Stomach (tissue), 8 donors: ENCODE measurements at regions not wholly inside any gene's neighbourhood (a gene's known extent, or its start where the extent isn't known, plus 50 kb on each side); places are given as distances from the start of the nearest gene placed in this dataset.

ENCODE experiments used
- DNase-seq, 2 donors: peaks; one replicate each; pipeline versions ENCODE4 v3.0.0 to v3.0.0-alpha.2; 2013 to 2019
- H3K27ac ChIP-seq, 5 donors: fragments of 200-600 bp in 4 of 5; sonication (generic) in 4 of 5; one replicate each; pipeline ENCODE4 v1.5.1; 2013 to 2019; ENCODE audit warnings: mild to moderate bottlenecking in 1 of 5, moderate library complexity in 1 of 5
- H3K27me3 ChIP-seq, 3 donors: fragments of 200-600 bp; sonication (generic); one replicate each; pipeline ENCODE4 v1.5.1; 2017 to 2019; ENCODE audit warnings: mixed run types in 1 of 3
- H3K36me3 ChIP-seq, 4 donors: fragments of 200-600 bp; sonication (generic); 1 replicate in 3 of 4; 2 replicates in 1 of 4; pipeline ENCODE4 v1.5.1; 2016 to 2019
- H3K4me1 ChIP-seq, 4 donors: fragments of 200-600 bp; sonication (generic); one replicate each; pipeline ENCODE4 v1.5.1; 2016 to 2019
- H3K4me3 ChIP-seq, 4 donors: fragments of 200-600 bp; sonication (generic) in 3 of 4; one replicate each; pipeline ENCODE4 v1.5.1; 2016 to 2019; ENCODE audit warnings: mild to moderate bottlenecking in 1 of 4
- H3K9me3 ChIP-seq, 4 donors: fragments of 200-600 bp; sonication (generic); one replicate each; pipeline ENCODE4 v1.5.1; 2016 to 2019
- EP300 ChIP-seq: sonication (generic); formaldehyde crosslinking; IDR thresholded peaks from one replicate; pipeline ENCODE4 v1.6.1; 2017; ENCODE audit warnings: antibody characterized with exemption
- POLR2A ChIP-seq, 4 donors: fragments of 450-650 bp; IDR thresholded peaks; one replicate each; pipeline ENCODE4 v1.6.1; 2016; ENCODE audit warnings: antibody characterized with exemption in 4 of 4, control low read depth in 2 of 4, mild to moderate bottlenecking in 1 of 4, moderate library complexity in 1 of 4
- POLR2AphosphoS5 ChIP-seq, 3 donors: sonication (generic); formaldehyde crosslinking; IDR thresholded peaks; one replicate each; pipeline ENCODE4 v1.6.1; 2016; ENCODE audit warnings: antibody characterized with exemption in 3 of 3
- WGBS, 5 donors: extraction: QIAGEN DNeasy Blood & Tissue Kit in 3 of 5; methylation state at CpG; one replicate each; pipeline versions ENCODE4 v1.1.5 to v1.1.7; 2013 to 2018; 5-methylcytosine and 5-hydroxymethylcytosine counted together
- intact Hi-C: fragments of 100-400 bp; cut with DNase I; formaldehyde crosslinking; loops from one replicate; pipeline ENCODE4 v1.15.1; 2023; ENCODE audit warnings: low total_unique reads
- TF ChIP-seq, protein P1 (sequence below), 7 experiments: fragments of 450-650 bp in 4 of 7; fragments of 200-600 bp in 3 of 7; sonication (generic) in 3 of 7; IDR thresholded peaks; one replicate each; pipeline ENCODE4 v1.5.1; 2016 to 2019; ENCODE audit warnings: antibody characterized with exemption in 7 of 7, control low read depth in 2 of 7, mild to moderate bottlenecking in 1 of 7
- donor health status: healthy with polysubstance abuse.
- donor health status: Bipolar disorder and iron deficiency.
- donor health status: healthy.

DNA sequence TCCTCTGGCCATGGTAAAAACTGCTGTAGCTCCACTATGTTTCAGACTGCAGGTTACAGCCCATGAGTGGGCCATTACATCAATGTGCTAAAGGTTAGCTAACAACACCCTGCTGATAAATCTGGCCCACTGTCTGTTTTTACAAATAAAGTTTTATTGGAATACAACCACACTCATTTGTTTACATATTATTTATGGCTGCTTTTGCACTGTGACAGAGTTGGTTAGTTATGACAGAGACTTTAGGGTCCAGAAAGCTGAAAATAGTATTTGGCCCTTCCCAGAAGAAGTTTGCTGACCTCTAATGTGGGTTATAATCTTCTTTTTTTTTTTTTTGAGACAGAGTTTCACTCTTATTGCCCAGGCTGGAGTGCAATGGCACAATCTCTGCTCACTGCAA is 134.2 kb upstream of the PWP1 start:
- TF ChIP-seq, protein P1, sequence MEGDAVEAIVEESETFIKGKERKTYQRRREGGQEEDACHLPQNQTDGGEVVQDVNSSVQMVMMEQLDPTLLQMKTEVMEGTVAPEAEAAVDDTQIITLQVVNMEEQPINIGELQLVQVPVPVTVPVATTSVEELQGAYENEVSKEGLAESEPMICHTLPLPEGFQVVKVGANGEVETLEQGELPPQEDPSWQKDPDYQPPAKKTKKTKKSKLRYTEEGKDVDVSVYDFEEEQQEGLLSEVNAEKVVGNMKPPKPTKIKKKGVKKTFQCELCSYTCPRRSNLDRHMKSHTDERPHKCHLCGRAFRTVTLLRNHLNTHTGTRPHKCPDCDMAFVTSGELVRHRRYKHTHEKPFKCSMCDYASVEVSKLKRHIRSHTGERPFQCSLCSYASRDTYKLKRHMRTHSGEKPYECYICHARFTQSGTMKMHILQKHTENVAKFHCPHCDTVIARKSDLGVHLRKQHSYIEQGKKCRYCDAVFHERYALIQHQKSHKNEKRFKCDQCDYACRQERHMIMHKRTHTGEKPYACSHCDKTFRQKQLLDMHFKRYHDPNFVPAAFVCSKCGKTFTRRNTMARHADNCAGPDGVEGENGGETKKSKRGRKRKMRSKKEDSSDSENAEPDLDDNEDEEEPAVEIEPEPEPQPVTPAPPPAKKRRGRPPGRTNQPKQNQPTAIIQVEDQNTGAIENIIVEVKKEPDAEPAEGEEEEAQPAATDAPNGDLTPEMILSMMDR (IDR thresholded peaks at IDR 0.05) = no peak
- TF ChIP-seq EP300 (no peak), POLR2A (IDR thresholded peaks at IDR 0.05) (no peak), POLR2AphosphoS5 (IDR thresholded peaks at IDR 0.05) (no peak)
- H3K27ac ChIP-seq = no peak overlapping the region
- H3K9me3 ChIP-seq = peaks cover 0 to 9% (median 3%) of the 10 kb centered on the region in 4 donors

DNA sequence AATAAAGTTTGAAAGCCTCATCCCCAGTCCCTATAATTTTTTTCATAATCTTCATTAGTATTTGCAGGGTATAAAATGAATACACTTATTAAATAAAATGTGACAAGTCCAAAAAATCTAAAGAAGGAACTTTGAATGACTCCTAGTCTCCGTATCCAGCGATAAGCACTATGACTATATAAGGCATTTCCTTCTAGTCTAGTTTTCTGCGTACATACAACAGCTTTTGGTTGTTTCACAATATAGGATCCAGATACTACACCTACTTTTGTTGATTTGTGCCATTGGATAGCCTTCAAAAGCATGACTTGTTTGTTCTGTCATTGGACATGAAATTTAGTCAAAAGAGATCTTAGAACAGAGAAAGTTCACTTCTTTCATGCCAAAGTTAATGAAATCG is 133.3 kb upstream of the PWP1 start:
- H3K4me1 ChIP-seq = no peaks in the 10 kb centered on the region
- H3K9me3 ChIP-seq = peaks cover 0 to 9% (median 3%) of the 10 kb centered on the region in 4 donors
- TF ChIP-seq POLR2AphosphoS5 (IDR thresholded peaks at IDR 0.05) (no peak), POLR2A (IDR thresholded peaks at IDR 0.05) (no peak), EP300 (no peak)
- TF ChIP-seq, protein P1 (IDR thresholded peaks at IDR 0.05) = no peak
- H3K36me3 ChIP-seq = no peaks in the 10 kb centered on the region
- no peak for DNase-seq
- H3K27me3 ChIP-seq = no peaks in the 10 kb centered on the region
- H3K4me3 ChIP-seq = no peak overlapping the region
- no peak overlapping the region for H3K27ac ChIP-seq
- intact Hi-C loops = no loop called here
- WGBS, 5 donors = 77 to 87% (median 81%) methylated on average over 4 of the region's 4 CpGs

More for the DNA sequence above, 134.2 kb upstream of the PWP1 start:
- intact Hi-C loops = no loop called here
- Histone ChIP-seq H3K36me3 (no peaks in the 10 kb centered on the region), H3K4me3 (no peak overlapping the region), H3K4me1 (no peaks in the 10 kb centered on the region), H3K27me3 (no peaks in the 10 kb centered on the region)
- no peak for DNase-seq

DNA sequence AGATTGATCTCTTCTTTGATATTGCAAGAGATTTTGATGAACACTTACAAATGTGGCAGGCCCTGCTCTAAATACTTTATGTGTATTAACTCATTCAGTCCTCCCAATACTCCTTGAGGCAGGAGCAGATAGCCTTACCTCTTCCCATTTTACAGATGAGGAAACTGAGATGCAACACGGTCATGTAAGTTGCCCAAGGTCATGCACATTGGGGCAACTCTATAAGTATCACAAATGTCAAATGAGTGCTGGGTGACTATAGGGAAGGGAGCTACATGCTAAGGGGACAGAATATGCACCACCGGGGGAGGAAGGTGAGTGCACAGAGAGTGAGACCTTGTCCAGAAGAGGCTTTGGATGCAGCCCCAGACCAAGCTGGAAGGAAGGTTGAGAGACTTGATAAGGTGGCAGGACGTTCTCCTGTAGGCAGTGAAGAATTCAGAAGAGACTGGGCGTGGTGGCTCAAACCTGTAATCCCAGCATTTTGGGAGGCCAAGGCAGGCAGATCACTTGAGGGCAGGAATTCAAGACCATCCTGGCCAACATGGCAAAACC is 132.3 kb upstream of the PWP1 start:
- 74 to 83% (median 81%) methylated on average over 4 of the region's 4 CpGs for WGBS, 5 donors

DNA sequence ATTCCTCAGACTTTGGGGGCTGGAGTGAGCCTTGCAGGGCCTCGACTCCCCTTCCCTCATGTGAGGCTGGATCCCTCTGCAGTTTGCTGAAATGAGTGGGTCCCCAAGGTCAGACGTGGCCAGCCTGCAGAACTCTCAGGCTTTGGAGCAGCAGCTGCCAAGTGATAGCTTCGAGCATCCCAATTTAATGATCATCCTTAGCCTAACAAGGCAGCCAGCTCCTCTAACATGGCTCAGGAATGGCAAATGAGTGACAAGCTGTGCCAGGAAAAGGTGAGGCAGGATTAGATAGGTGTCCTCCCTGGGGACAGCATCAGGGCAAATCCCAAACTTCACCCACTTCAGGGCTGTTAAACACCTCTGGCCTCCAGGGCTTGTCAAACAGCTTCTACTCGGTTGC is 130.7 kb upstream of the PWP1 start:
- Histone ChIP-seq H3K4me1 (no peaks in the 10 kb centered on the region), H3K4me3 (no peak overlapping the region), H3K27ac (no peak overlapping the region), H3K36me3 (no peaks in the 10 kb centered on the region), H3K27me3 (no peaks in the 10 kb centered on the region), H3K9me3 (no peaks in the 10 kb centered on the region)
- 35 to 62% (median 57%) methylated on average over 4 of the region's 4 CpGs for WGBS, 5 donors
- DNase-seq = no peak
- intact Hi-C loops = no loop called here
- TF ChIP-seq EP300 = no peak
- TF ChIP-seq, protein P1 (IDR thresholded peaks at IDR 0.05) = no peak
- no peak for TF ChIP-seq POLR2A (IDR thresholded peaks at IDR 0.05)
- no peak for TF ChIP-seq POLR2AphosphoS5 (IDR thresholded peaks at IDR 0.05)

More for the DNA sequence above, 132.3 kb upstream of the PWP1 start:
- Histone ChIP-seq H3K27me3 (no peaks in the 10 kb centered on the region), H3K4me1 (no peaks in the 10 kb centered on the region), H3K4me3 (no peak overlapping the region), H3K36me3 (no peaks in the 10 kb centered on the region), H3K27ac (no peak overlapping the region), H3K9me3 (peaks cover 0 to 9% (median 3%) of the 10 kb centered on the region in 4 donors)
- TF ChIP-seq EP300 (no peak), POLR2AphosphoS5 (IDR thresholded peaks at IDR 0.05) (no peak), POLR2A (IDR thresholded peaks at IDR 0.05) (no peak)
- TF ChIP-seq, protein P1 (IDR thresholded peaks at IDR 0.05) = no peak
- DNase-seq = no peak
- intact Hi-C loops = no loop called here
